GM21723 (cell line): ENCODE measurements at regions not wholly inside any gene's neighbourhood (a gene's known extent, or its start where the extent isn't known, plus 50 kb on each side); places are given as distances from the start of the nearest gene placed in this dataset.

Experiments used
- ATAC-seq: cut with Tn5 transposase; IDR thresholded peaks from one replicate; pipeline ENCODE4 v1.9.1; 2021; ENCODE audit warnings: mild to moderate bottlenecking, moderate library complexity; ENCODE audit not compliant: unreplicated experiment

GRCh38 chr10:81093056-81093455 is 555.4 kb downstream of the SH2D4B start:
- no peak for ATAC-seq

GRCh38 chr10:81095238-81095637 is 557.5 kb downstream of the SH2D4B start:
- no peak for ATAC-seq

- no peak for ATAC-seq
Measured at GRCh38 chr10:81096558-81096957, 558.9 kb downstream of the SH2D4B start.

- ATAC-seq: no peak
Measured at GRCh38 chr10:81101062-81101461, 563.4 kb downstream of the SH2D4B start.

GRCh38 chr10:81104494-81104893 is 566.8 kb downstream of the SH2D4B start:
- no peak for ATAC-seq

- ATAC-seq: peak; percentile 82
Measured at GRCh38 chr10:81108516-81109199, 571.0 kb downstream of the SH2D4B start.

GRCh38 chr10:81109200-81109752 is 571.6 kb downstream of the SH2D4B start:
- no peak for ATAC-seq

- no peak for ATAC-seq
Measured at GRCh38 chr10:81116201-81116600, 578.5 kb downstream of the SH2D4B start.

- no peak for ATAC-seq
Measured at GRCh38 chr10:81116990-81117389, 579.3 kb downstream of the SH2D4B start.

GRCh38 chr10:81127931-81128330 is 590.2 kb downstream of the SH2D4B start:
- ATAC-seq: no peak

- ATAC-seq: no peak
Measured at GRCh38 chr10:81130014-81130413, 592.3 kb downstream of the SH2D4B start.

GRCh38 chr10:81135851-81136250 is 598.1 kb downstream of the SH2D4B start:
- peak; percentile 91 for ATAC-seq

GRCh38 chr10:81136261-81136660 is 598.6 kb downstream of the SH2D4B start:
- ATAC-seq: peak; percentile 27

- ATAC-seq: no peak
Measured at GRCh38 chr10:81145975-81146374, 608.3 kb downstream of the SH2D4B start.

GRCh38 chr10:81146436-81146835 is 608.7 kb downstream of the SH2D4B start:
- no peak for ATAC-seq

GRCh38 chr10:81152656-81153055 is 615.0 kb downstream of the SH2D4B start:
- no peak for ATAC-seq

GRCh38 chr10:81157681-81158080 is 620.0 kb downstream of the SH2D4B start:
- ATAC-seq: no peak

- ATAC-seq: no peak
Measured at GRCh38 chr10:81177651-81178244, 640.0 kb downstream of the SH2D4B start.

GRCh38 chr10:81179324-81179723 is 641.6 kb downstream of the SH2D4B start:
- no peak for ATAC-seq

GRCh38 chr10:81179805-81180452 is 642.2 kb downstream of the SH2D4B start:
- peak; percentile 85 for ATAC-seq

GRCh38 chr10:81182296-81182695 is 644.6 kb downstream of the SH2D4B start:
- no peak for ATAC-seq

GRCh38 chr10:81192221-81192788 is 654.6 kb downstream of the SH2D4B start:
- ATAC-seq: no peak
